ENCODE measurements at regions not wholly inside any gene's neighbourhood (a gene's known extent, or its start where the extent isn't known, plus 50 kb on each side); places are given as distances from the start of the nearest gene placed in this dataset.
"Not testable (repeated sequence)": the region's sequence is repeated elsewhere in the genome, so short reads cannot be mapped to it uniquely, and the experiment has no call there.

- intact Hi-C loops (cut with DNase I): no loop called here
- DNase-seq (ENCODE audit: low spot score) (no peak), ATAC-seq (no peak)
Measured at GRCh38 chr18:28736951-28737350, 560.0 kb upstream of the CDH2 start.

- ATAC-seq: no peak
- no peak for DNase-seq (ENCODE audit: low spot score)
- intact Hi-C loops (cut with DNase I): no loop called here
Measured at GRCh38 chr18:28736223-28736622, 559.3 kb upstream of the CDH2 start.

GRCh38 chr18:28735731-28736130, 558.8 kb upstream of the CDH2 start:
- intact Hi-C loops (cut with DNase I): no loop called here
- DNase-seq (ENCODE audit: low spot score): no peak
- no peak for ATAC-seq

- ATAC-seq (no peak), DNase-seq (ENCODE audit: low spot score) (no peak)
- intact Hi-C loops (cut with DNase I): no loop called here
Measured at GRCh38 chr18:28729321-28729720, 552.4 kb upstream of the CDH2 start.

- DNase-seq (ENCODE audit: low spot score) (no peak), ATAC-seq (no peak)
- intact Hi-C loops (cut with DNase I): no loop called here
Measured at GRCh38 chr18:28728891-28729290, 552.0 kb upstream of the CDH2 start.

- ATAC-seq; DNase-seq (ENCODE audit: low spot score); intact Hi-C loops (cut with DNase I): not testable (repeated sequence)
Measured at GRCh38 chr18:28727189-28727588, 550.3 kb upstream of the CDH2 start.

GRCh38 chr18:28725876-28726275, 548.9 kb upstream of the CDH2 start:
- ATAC-seq: no peak
- no peak for DNase-seq (ENCODE audit: low spot score)
- intact Hi-C loops (cut with DNase I): no loop called here

- ATAC-seq (no peak), DNase-seq (ENCODE audit: low spot score) (no peak)
- intact Hi-C loops (cut with DNase I): no loop called here
Measured at GRCh38 chr18:28723506-28723905, 546.6 kb upstream of the CDH2 start.

GRCh38 chr18:28718696-28719095, 541.8 kb upstream of the CDH2 start:
- ATAC-seq (no peak), DNase-seq (ENCODE audit: low spot score) (no peak)
- intact Hi-C loops (cut with DNase I): no loop called here

- DNase-seq (ENCODE audit: low spot score): no peak
- ATAC-seq: no peak
- intact Hi-C loops (cut with DNase I): no loop called here
Measured at GRCh38 chr18:28716338-28716737, 539.4 kb upstream of the CDH2 start.

GRCh38 chr18:28715206-28715605, 538.3 kb upstream of the CDH2 start:
- no peak for ATAC-seq
- intact Hi-C loops (cut with DNase I): no loop called here

GRCh38 chr18:28714498-28714897, 537.6 kb upstream of the CDH2 start:
- DNase-seq (ENCODE audit: low spot score) (no peak), ATAC-seq (no peak)
- intact Hi-C loops (cut with DNase I): no loop called here

More at GRCh38 chr18:28715206-28715605, 538.3 kb upstream of the CDH2 start:
- DNase-seq (ENCODE audit: low spot score): no peak

GRCh38 chr18:28712796-28713425, 536.0 kb upstream of the CDH2 start:
- no peak for ATAC-seq
- intact Hi-C loops (cut with DNase I): no loop called here
- DNase-seq (ENCODE audit: low spot score): no peak

GRCh38 chr18:28712172-28712571, 535.2 kb upstream of the CDH2 start:
- ATAC-seq (no peak), DNase-seq (ENCODE audit: low spot score) (no peak)
- intact Hi-C loops (cut with DNase I): no loop called here

- intact Hi-C loops (cut with DNase I): no loop called here
- DNase-seq (ENCODE audit: low spot score) (no peak), ATAC-seq (no peak)
Measured at GRCh38 chr18:28711096-28711495, 534.2 kb upstream of the CDH2 start.

GRCh38 chr18:28707006-28707405, 530.1 kb upstream of the CDH2 start:
- DNase-seq (ENCODE audit: low spot score) (no peak), ATAC-seq (no peak)
- intact Hi-C loops (cut with DNase I): no loop called here

- intact Hi-C loops (cut with DNase I): no loop called here
- ATAC-seq: no peak
- no peak for DNase-seq (ENCODE audit: low spot score)
Measured at GRCh38 chr18:28706397-28706796, 529.5 kb upstream of the CDH2 start.

- no peak for ATAC-seq
- DNase-seq (ENCODE audit: low spot score): no peak
- intact Hi-C loops (cut with DNase I): no loop called here
Measured at GRCh38 chr18:28705482-28705881, 528.6 kb upstream of the CDH2 start.

- no peak for ATAC-seq
- intact Hi-C loops (cut with DNase I): no loop called here
- no peak for DNase-seq (ENCODE audit: low spot score)
Measured at GRCh38 chr18:28692337-28692736, 515.4 kb upstream of the CDH2 start.

- intact Hi-C loops (cut with DNase I): no loop called here
- DNase-seq (ENCODE audit: low spot score) (no peak), ATAC-seq (no peak)
Measured at GRCh38 chr18:28691496-28691840, 514.5 kb upstream of the CDH2 start.

- intact Hi-C loops (cut with DNase I): no loop called here
- DNase-seq (ENCODE audit: low spot score) (no peak), ATAC-seq (no peak)
Measured at GRCh38 chr18:28690836-28691495, 514.0 kb upstream of the CDH2 start.

All from sciatic nerve (tissue), 2 donors.